PC-3 (cell line): ENCODE measurements at regions not wholly inside any gene's neighbourhood (a gene's known extent, or its start where the extent isn't known, plus 50 kb on each side); places are given as distances from the start of the nearest gene placed in this dataset.

Experiments used
- ATAC-seq: fragments of 200-7000 bp; cut with Tn5 transposase; 2 replicates; pipeline ENCODE4 v1.9.1; 2020; ENCODE audit warnings: mild to moderate bottlenecking, moderate library complexity
- BruUV-seq: library from RNA; stranded (reverse); fragments of 400-500 nt; replicated peaks from 2 replicates; lab custom pipeline; 2021; lab: Mats Ljungman, UMichigan
- CTCF ChIA-PET: fragments of 300-600 bp; sonication (Branson Sonifier 250); formaldehyde crosslinking; loops from one replicate; lab custom pipeline; 2022; ENCODE audit warnings: antibody characterized with exemption; lab: Charles Lee
- POLR2A ChIA-PET: fragments of 300-600 bp; sonication (Branson Sonifier 250); formaldehyde crosslinking; loops from one replicate; lab custom pipeline; 2022; ENCODE audit warnings: antibody characterized with exemption; ENCODE audit not compliant: unreplicated experiment; lab: Charles Lee
- DNase-seq: peaks from one replicate; pipeline ENCODE4 v3.0.0-alpha.2; 2015
- H2AFZ ChIP-seq: fragments of 300-600 bp; sonication (generic); 2 replicates; pipeline ENCODE4 v1.6.0; 2016; ENCODE audit warnings: antibody characterized with exemption, low read length
- H3F3A ChIP-seq: fragments of 300-600 bp; sonication (generic); one replicate; pipeline ENCODE4 v1.6.0; 2017; ENCODE audit warnings: antibody characterized with exemption, low read length, control low read depth, mild to moderate bottlenecking; ENCODE audit not compliant: unreplicated experiment
- H3K27ac ChIP-seq: fragments of 300-600 bp; sonication (generic); 2 replicates; pipeline ENCODE4 v1.5.1; 2016; ENCODE audit warnings: mild to moderate bottlenecking, low read length
- H3K27me3 ChIP-seq: fragments of 300-600 bp; sonication (generic); 2 replicates; pipeline ENCODE4 v1.6.1; 2016; ENCODE audit warnings: low read length, mixed read lengths
- H3K36me3 ChIP-seq: fragments of 300-600 bp; sonication (generic); 2 replicates; pipeline ENCODE4 v1.6.1; 2016; ENCODE audit warnings: low read depth, mixed run types, low read length, mixed read lengths
- H3K4me1 ChIP-seq: fragments of 300-600 bp; sonication (generic); 2 replicates; pipeline ENCODE4 v1.5.1; 2016; ENCODE audit warnings: low read length; ENCODE audit not compliant: insufficient read depth
- H3K4me2 ChIP-seq: fragments of 300-600 bp; sonication (generic); 2 replicates; pipeline ENCODE4 v1.6.0; 2016; ENCODE audit warnings: low read length
- H3K4me3 ChIP-seq: fragments of 300-600 bp; sonication (generic); 2 replicates; pipeline ENCODE4 v1.5.1; 2016; ENCODE audit warnings: mild to moderate bottlenecking, low read length, mixed read lengths
- H3K79me2 ChIP-seq: fragments of 300-600 bp; sonication (generic); 2 replicates; pipeline ENCODE4 v1.6.1; 2017; ENCODE audit warnings: low read length, mixed read lengths
- H3K9ac ChIP-seq: fragments of 300-600 bp; sonication (generic); 2 replicates; pipeline ENCODE4 v1.6.0; 2016; ENCODE audit warnings: mild to moderate bottlenecking, low read length
- H3K9me2 ChIP-seq: fragments of 300-600 bp; sonication (generic); replicated peaks from 2 replicates; pipeline ENCODE4 v1.6.1; 2016; ENCODE audit warnings: mixed run types, low read length, mixed read lengths
- H3K9me3 ChIP-seq: fragments of 300-600 bp; sonication (generic); 2 replicates; pipeline ENCODE4 v1.6.1; 2016; ENCODE audit warnings: low read length, mixed read lengths
- H4K20me1 ChIP-seq: fragments of 300-600 bp; sonication (generic); 2 replicates; pipeline ENCODE4 v1.6.1; 2016; ENCODE audit warnings: low read length, mixed read lengths
- CTCF ChIP-seq: fragments of 300-600 bp; sonication (generic); conservative IDR thresholded peaks from 2 replicates; pipeline ENCODE4 v1.5.1; 2017; ENCODE audit warnings: antibody characterized with exemption, low read depth, mild to moderate bottlenecking, low read length
- EZH2 ChIP-seq: fragments of 300-600 bp; sonication (generic); IDR thresholded peaks from one replicate; pipeline ENCODE4 v1.6.1; 2017; ENCODE audit warnings: antibody characterized with exemption, mild to moderate bottlenecking, low read length; ENCODE audit not compliant: unreplicated experiment
- EZH2phosphoT487 ChIP-seq: fragments of 300-600 bp; sonication (generic); IDR thresholded peaks from 2 replicates; pipeline ENCODE4 v1.6.1; 2018; ENCODE audit warnings: mild to moderate bottlenecking, antibody characterized with exemption, low read length, borderline replicate concordance
- intact Hi-C: fragments of 100-400 bp; cut with micrococcal nuclease; formaldehyde crosslinking; loops from 2 replicates; pipeline ENCODE4 v1.9.0; 2023

- ChIA-PET CTCF (no interaction called here), POLR2A (no interaction called here)
- Histone ChIP-seq H3K79me2 (no peaks in the 10 kb centered on the region), H3K9me3 (no peaks in the 10 kb centered on the region), H3K36me3 (no peaks in the 10 kb centered on the region), H2AFZ (no peak overlapping the region), H3F3A (no peaks in the 10 kb centered on the region), H4K20me1 (no peaks in the 10 kb centered on the region), H3K9me2 (no peaks in the 10 kb centered on the region), H3K4me3 (no peak overlapping the region), H3K27ac (no peak overlapping the region), H3K9ac (no peak overlapping the region), H3K27me3 (no peaks in the 10 kb centered on the region), H3K4me2 (no peak overlapping the region), H3K4me1 (peaks cover 20% of the 10 kb centered on the region)
- no TSS peak for BruUV-seq
- no peak for ATAC-seq
- TF ChIP-seq EZH2 (no peak), EZH2phosphoT487 (no peak), CTCF (no peak; the same call in 1 of the 2 replicates)
- intact Hi-C loops: no loop called here
- DNase-seq: peak; percentile 9
These were observed 235.6 kb downstream of the STIM2 start for GRCh38 chr4:27096142-27096824.

- TF ChIP-seq EZH2 (no peak), EZH2phosphoT487 (no peak), CTCF (no peak)
- Histone ChIP-seq H3K36me3 (no peaks in the 10 kb centered on the region), H3K9ac (no peak overlapping the region), H3F3A (no peaks in the 10 kb centered on the region), H3K9me3 (no peaks in the 10 kb centered on the region), H3K79me2 (no peaks in the 10 kb centered on the region), H3K9me2 (no peaks in the 10 kb centered on the region), H3K4me3 (no peak overlapping the region), H3K4me1 (peaks cover 26% of the 10 kb centered on the region), H3K4me2 (no peak overlapping the region), H3K27ac (no peak overlapping the region), H4K20me1 (no peaks in the 10 kb centered on the region), H3K27me3 (no peaks in the 10 kb centered on the region), H2AFZ (no peak overlapping the region)
- no peak for ATAC-seq
- CTCF ChIA-PET: no interaction called here
- BruUV-seq: no TSS peak
- DNase-seq: no peak
- intact Hi-C loops: no loop called here
- POLR2A ChIA-PET: no interaction called here
These were observed 237.4 kb downstream of the STIM2 start for GRCh38 chr4:27098034-27098433.

GRCh38 chr4:27100713-27101112 is 240.1 kb downstream of the STIM2 start:
- peak overlapping the region; percentile 76 for H2AFZ ChIP-seq
- peak overlapping the region; percentile 88 for H3K4me2 ChIP-seq
- H3K4me1 ChIP-seq: peaks cover 17% of the 10 kb centered on the region
- no peaks in the 10 kb centered on the region for H3K36me3 ChIP-seq
- BruUV-seq: no TSS peak
- H3K4me3 ChIP-seq: peak overlapping the region; percentile 59
- no peaks in the 10 kb centered on the region for H3K79me2 ChIP-seq
- H4K20me1 ChIP-seq: no peaks in the 10 kb centered on the region
- ATAC-seq (peak; percentile 63), DNase-seq (peak; percentile 70)
- CTCF ChIA-PET: no interaction called here
- H3K9me3 ChIP-seq: no peaks in the 10 kb centered on the region
- no peak overlapping the region for H3K9ac ChIP-seq
- no peaks in the 10 kb centered on the region for H3K9me2 ChIP-seq
- POLR2A ChIA-PET: no interaction called here
- no peaks in the 10 kb centered on the region for H3F3A ChIP-seq
- no peaks in the 10 kb centered on the region for H3K27me3 ChIP-seq
- intact Hi-C loops: no loop called here
- no peak for TF ChIP-seq EZH2phosphoT487
- TF ChIP-seq CTCF: no peak
- TF ChIP-seq EZH2: no peak
- H3K27ac ChIP-seq: peak overlapping the region; percentile 27; the same call in 1 of the 2 replicates
